ENCODE measurements at regions not wholly inside any gene's neighbourhood (a gene's known extent, or its start where the extent isn't known, plus 50 kb on each side); places are given as distances from the start of the nearest gene placed in this dataset.

GRCh38 chr12:85711735-85712390 is 124.3 kb downstream of the RASSF9 start:
- ChIA-PET POLR2A (no interaction called here), CTCF (ENCODE audit: low intra/inter-chr PET ratio) (no interaction called here)
- in situ Hi-C loops (cut with MboI) = no loop called here
- intact Hi-C loops (cut with micrococcal nuclease) = no loop called here
- Histone ChIP-seq H4K20me1 (replicated peaks; ENCODE audit: control insufficient read depth, insufficient read depth, low read length) (no peaks in the 10 kb centered on the region), H3K9ac (ENCODE audit: insufficient read depth in 1 of 2, low read depth in 2 of 2, low read length in 2 of 2) (no peak overlapping the region), H3K36me3 (ENCODE audit: control insufficient read depth, insufficient read depth, low read length) (no peaks in the 10 kb centered on the region), H3K4me2 (ENCODE audit: insufficient read depth, low read length) (no peak overlapping the region), H2AFZ (ENCODE audit: low read depth, low read length) (no peak overlapping the region), H3K4me1 (replicated peaks in 1 of 2; ENCODE audit: control insufficient read depth in 2 of 2, insufficient read depth in 2 of 2, low read length in 2 of 2) (no peaks in the 10 kb centered on the region), H3K27ac (ENCODE audit: extremely low read depth, low read depth, low read length) (no peak overlapping the region), H3K79me2 (ENCODE audit: control insufficient read depth, insufficient read depth, low read length) (no peaks in the 10 kb centered on the region), H3K9me3 (replicated peaks; ENCODE audit: control insufficient read depth, insufficient read depth, low read depth, low read length) (no peaks in the 10 kb centered on the region), H3K9me1 (ENCODE audit: control insufficient read depth, insufficient read depth, low read length) (no peaks in the 10 kb centered on the region), H3K4me3 (no peak overlapping the region), H3K27me3 (ENCODE audit: control insufficient read depth in 2 of 2, insufficient read depth in 2 of 2, low read length in 2 of 2) (no peaks in the 10 kb centered on the region)
- WGBS (ENCODE audit: insufficient coverage, low coverage, missing lambda C conversion rate) = 5% methylated on average over 4 of the region's 4 CpGs
- BruUV-seq (replicated peaks) = no TSS peak
- no peak for DNase-seq (ENCODE audit: extremely low read depth in 1 of 4, low spot score in 3 of 4)
- TF ChIP-seq POLR3A (IDR thresholded peaks at IDR 0.05; ENCODE audit: borderline replicate concordance, extremely low read depth, insufficient read depth, insufficient read length) (no peak), ZBTB8A (IDR thresholded peaks at IDR 0.05; ENCODE audit: partially characterized antibody) (no peak), HMG20A (CRISPR knock-in tag; conservative IDR thresholded peaks at IDR 0.05) (no peak), ARID4B (CRISPR knock-in tag; IDR thresholded peaks at IDR 0.05) (no peak), ZNF197 (CRISPR knock-in tag; IDR thresholded peaks at IDR 0.05; ENCODE audit: low read depth) (no peak), CEBPG (CRISPR knock-in tag; IDR thresholded peaks at IDR 0.05) (no peak), CEBPG (tag; conservative IDR thresholded peaks at IDR 0.05 in 1 of 2, IDR thresholded peaks at IDR 0.05 in 1 of 2) (no peak), FOS (IDR thresholded peaks at IDR 0.05; ENCODE audit: extremely low read depth, insufficient read length) (no peak), PML (IDR thresholded peaks at IDR 0.05; ENCODE audit: low read length) (no peak), MYNN (IDR thresholded peaks at IDR 0.05) (no peak), MYNN (CRISPR knock-in tag; IDR thresholded peaks at IDR 0.05) (no peak), FOXP4 (CRISPR knock-in tag; IDR thresholded peaks at IDR 0.05; ENCODE audit: borderline replicate concordance) (no peak), DPF2 (IDR thresholded peaks at IDR 0.05) (no peak)
- ATAC-seq = no peak
- no peak for FAIRE-seq

Data from K562 (cell line).